HG02642 (cell line): ENCODE measurements at regions not wholly inside any gene's neighbourhood (a gene's known extent, or its start where the extent isn't known, plus 50 kb on each side); places are given as distances from the start of the nearest gene placed in this dataset.
"Not testable (repeated sequence)": the region's sequence is repeated elsewhere in the genome, so short reads cannot be mapped to it uniquely, and the experiment has no call there.

Source experiments
- ATAC-seq: cut with Tn5 transposase; IDR thresholded peaks from one replicate; pipeline ENCODE4 v1.9.1; 2021; ENCODE audit warnings: mild to moderate bottlenecking; ENCODE audit not compliant: unreplicated experiment, poor library complexity

- no peak for ATAC-seq
Measured at GRCh38 chr7:10315881-10316280, 657.8 kb upstream of the PHF14 start.

- no peak for ATAC-seq
Measured at GRCh38 chr7:10316488-10316887, 657.2 kb upstream of the PHF14 start.

GRCh38 chr7:10325395-10325794 lies 648.3 kb upstream of the PHF14 start:
- ATAC-seq, result no peak

GRCh38 chr7:10343108-10343507 lies 630.6 kb upstream of the PHF14 start:
- ATAC-seq, result no peak

- ATAC-seq, result no peak
Measured at GRCh38 chr7:10346032-10346431, 627.6 kb upstream of the PHF14 start.

GRCh38 chr7:10355816-10356215 lies 617.9 kb upstream of the PHF14 start:
- no peak for ATAC-seq

- ATAC-seq, result no peak
Measured at GRCh38 chr7:10360050-10360449, 613.6 kb upstream of the PHF14 start.

GRCh38 chr7:10401793-10402192 lies 571.9 kb upstream of the PHF14 start:
- no peak for ATAC-seq

GRCh38 chr7:10412422-10413019 lies 561.2 kb upstream of the PHF14 start:
- peak; percentile 84 for ATAC-seq

GRCh38 chr7:10418985-10419384 lies 554.7 kb upstream of the PHF14 start:
- ATAC-seq, result no peak

- no peak for ATAC-seq
Measured at GRCh38 chr7:10429031-10429430, 544.6 kb upstream of the PHF14 start.

- no peak for ATAC-seq
Measured at GRCh38 chr7:10429511-10429910, 544.2 kb upstream of the PHF14 start.

- ATAC-seq, result no peak
Measured at GRCh38 chr7:10436302-10436701, 537.4 kb upstream of the PHF14 start.

GRCh38 chr7:10439027-10439426 lies 534.6 kb upstream of the PHF14 start:
- no peak for ATAC-seq

GRCh38 chr7:10455936-10456335 lies 517.7 kb upstream of the PHF14 start:
- no peak for ATAC-seq

- no peak for ATAC-seq
Measured at GRCh38 chr7:10460474-10460873, 513.2 kb upstream of the PHF14 start.

GRCh38 chr7:10463701-10464100 lies 510.0 kb upstream of the PHF14 start:
- ATAC-seq, result no peak

- ATAC-seq, result not testable (repeated sequence)
Measured at GRCh38 chr7:10465536-10465935, 508.1 kb upstream of the PHF14 start.

- ATAC-seq, result no peak
Measured at GRCh38 chr7:10468908-10469307, 504.8 kb upstream of the PHF14 start.

GRCh38 chr7:10469476-10469875 lies 504.2 kb upstream of the PHF14 start:
- no peak for ATAC-seq

GRCh38 chr7:10471280-10472058 lies 502.2 kb upstream of the PHF14 start:
- ATAC-seq, result no peak

GRCh38 chr7:10472115-10472514 lies 501.6 kb upstream of the PHF14 start:
- ATAC-seq, result no peak
